H1 (cell line): ENCODE measurements at regions not wholly inside any gene's neighbourhood (a gene's known extent, or its start where the extent isn't known, plus 50 kb on each side); places are given as distances from the start of the nearest gene placed in this dataset.

Source experiments
- ASH2L ChIP-seq: fragments of 200-600, 300-600 bp; sonication (generic); IDR thresholded peaks from one replicate; pipeline ENCODE4 v1.7.1; 2017; ENCODE audit warnings: low read length
- CHD2 ChIP-seq: IDR thresholded peaks from 2 replicates; pipeline ENCODE4 v1.6.1; 2012; ENCODE audit warnings: low read length, improper control_type of control experiment
- EP300 ChIP-seq, 2 experiments: IDR thresholded peaks; 1 replicate in 1 of 2; 2 replicates in 1 of 2; pipeline ENCODE4 v1.6.1; 2011 to 2012; ENCODE audit warnings: low read depth in 2 of 2, low read length in 2 of 2, mild to moderate bottlenecking in 2 of 2, borderline replicate concordance in 1 of 2, inconsistent platforms in 1 of 2, moderate library complexity in 1 of 2
- MAFK ChIP-seq: IDR thresholded peaks from 2 replicates; pipeline ENCODE4 v1.6.1; 2012; ENCODE audit warnings: low read depth, mild to moderate bottlenecking, improper control_type of control experiment, low read length
- RBBP5 ChIP-seq: IDR thresholded peaks from 2 replicates; pipeline ENCODE4 v1.7.1; 2012; ENCODE audit warnings: low read depth, mild to moderate bottlenecking, inconsistent platforms, low read length, moderate library complexity, borderline replicate concordance

- TF ChIP-seq CHD2 (no peak), RBBP5 (no peak), ASH2L (no peak), EP300 (IDR thresholded peaks at IDR 0.05; ENCODE audit: borderline replicate concordance in 1 of 2, low read depth in 2 of 2, low read length in 2 of 2) (no peak), MAFK (no peak)
Observed at GRCh38 chr12:20142316-20142715, 226.0 kb upstream of the PDE3A start (continued).
